ENCODE measurements at regions not wholly inside any gene's neighbourhood (a gene's known extent, or its start where the extent isn't known, plus 50 kb on each side); places are given as distances from the start of the nearest gene placed in this dataset.

DNA sequence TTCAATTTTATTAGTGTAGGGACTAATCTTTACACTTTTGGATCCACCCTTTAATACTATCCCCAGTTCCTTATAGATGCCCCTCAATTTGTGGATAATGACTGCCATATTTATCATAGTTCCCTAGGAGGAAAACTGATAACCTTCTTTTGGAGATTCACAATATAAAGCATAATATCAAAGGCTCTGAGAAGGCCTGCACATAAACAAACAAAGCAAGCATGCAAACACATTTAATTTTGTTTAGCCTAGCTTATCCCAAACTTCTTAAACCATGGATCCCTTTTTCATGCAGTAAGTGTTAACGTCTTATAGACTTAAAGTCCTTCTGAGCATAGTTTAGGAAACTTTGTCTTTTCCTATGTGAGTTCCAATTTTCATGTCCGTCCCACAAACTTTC lies 290.4 kb upstream of the TBX3 start:
- TF ChIP-seq, protein P1, sequence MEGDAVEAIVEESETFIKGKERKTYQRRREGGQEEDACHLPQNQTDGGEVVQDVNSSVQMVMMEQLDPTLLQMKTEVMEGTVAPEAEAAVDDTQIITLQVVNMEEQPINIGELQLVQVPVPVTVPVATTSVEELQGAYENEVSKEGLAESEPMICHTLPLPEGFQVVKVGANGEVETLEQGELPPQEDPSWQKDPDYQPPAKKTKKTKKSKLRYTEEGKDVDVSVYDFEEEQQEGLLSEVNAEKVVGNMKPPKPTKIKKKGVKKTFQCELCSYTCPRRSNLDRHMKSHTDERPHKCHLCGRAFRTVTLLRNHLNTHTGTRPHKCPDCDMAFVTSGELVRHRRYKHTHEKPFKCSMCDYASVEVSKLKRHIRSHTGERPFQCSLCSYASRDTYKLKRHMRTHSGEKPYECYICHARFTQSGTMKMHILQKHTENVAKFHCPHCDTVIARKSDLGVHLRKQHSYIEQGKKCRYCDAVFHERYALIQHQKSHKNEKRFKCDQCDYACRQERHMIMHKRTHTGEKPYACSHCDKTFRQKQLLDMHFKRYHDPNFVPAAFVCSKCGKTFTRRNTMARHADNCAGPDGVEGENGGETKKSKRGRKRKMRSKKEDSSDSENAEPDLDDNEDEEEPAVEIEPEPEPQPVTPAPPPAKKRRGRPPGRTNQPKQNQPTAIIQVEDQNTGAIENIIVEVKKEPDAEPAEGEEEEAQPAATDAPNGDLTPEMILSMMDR (IDR thresholded peaks at IDR 0.05), result no peak
- TF ChIP-seq POLR2A (IDR thresholded peaks at IDR 0.05), result no peak
- TF ChIP-seq EP300 (IDR thresholded peaks at IDR 0.05), result no peak

All from upper lobe of left lung (tissue), 4 donors.